HEK293 (cell line): ENCODE measurements at regions not wholly inside any gene's neighbourhood (a gene's known extent, or its start where the extent isn't known, plus 50 kb on each side); places are given as distances from the start of the nearest gene placed in this dataset.

Experiments used
- CTCF ChIA-PET: fragments of 350-600 bp; formaldehyde crosslinking; extraction: SDS; loops from one replicate; lab custom pipeline; 2021; ENCODE audit warnings: antibody characterized with exemption; lab: Yijun Ruan, JAX
- POLR2A ChIA-PET: fragments of 300-600 bp; formaldehyde crosslinking; extraction: SDS; loops from one replicate; lab custom pipeline; 2020; ENCODE audit warnings: antibody characterized with exemption, inconsistent platforms; lab: Yijun Ruan, JAX
- H3K27ac ChIP-seq: fragments of 200-500 bp; sonication (Bioruptor generic); 2 replicates; pipeline ENCODE4 v1.5.1; 2014; ENCODE audit warnings: low read depth, low read length, control low read depth, inconsistent platforms; ENCODE audit errors: extremely low read depth
- H3K36me3 ChIP-seq, 2 experiments: fragments of 200-500 bp in 1 of 2; sonication (Bioruptor generic) in 1 of 2; 1 replicate in 1 of 2; 2 replicates in 1 of 2; pipeline ENCODE4 v1.5.1; 2014 to 2017; ENCODE audit warnings: inconsistent platforms in 2 of 2, low read length in 2 of 2; ENCODE audit not compliant: control insufficient read depth in 2 of 2, insufficient read depth in 1 of 2
- H3K4me1 ChIP-seq: fragments of 200-500 bp; sonication (Bioruptor generic); 2 replicates; pipeline ENCODE4 v1.5.1; 2014; ENCODE audit warnings: mild to moderate bottlenecking, low read length, inconsistent platforms; ENCODE audit not compliant: control insufficient read depth, insufficient read depth
- H3K4me3 ChIP-seq: 2 replicates; pipeline ENCODE4 v1.5.1; 2011; ENCODE audit warnings: low read depth, mild to moderate bottlenecking, control low read depth, low read length, moderate library complexity
- H3K9me3 ChIP-seq: fragments of 200-500 bp; sonication (Bioruptor generic); 2 replicates; pipeline ENCODE4 v1.5.1; 2014; ENCODE audit warnings: low read depth, low read length, inconsistent platforms; ENCODE audit not compliant: control insufficient read depth, insufficient read depth
- AEBP2 ChIP-seq: fragments of 450-650 bp; formaldehyde crosslinking; IDR thresholded peaks from 2 replicates; pipeline ENCODE4 v1.5.1; 2016; ENCODE audit warnings: missing biosample characterization, missing genetic modification characterization, borderline replicate concordance
- BCL6B ChIP-seq: fragments of 450-650 bp; formaldehyde crosslinking; IDR thresholded peaks from 2 replicates; pipeline ENCODE4 v1.5.1; 2017; ENCODE audit warnings: missing biosample characterization, missing genetic modification characterization
- ELK4 ChIP-seq: IDR thresholded peaks from 2 replicates; pipeline ENCODE4 v1.6.1; 2011; ENCODE audit warnings: mild to moderate bottlenecking, low read depth, low read length, borderline replicate concordance
- PATZ1 ChIP-seq: fragments of 450-650 bp; formaldehyde crosslinking; IDR thresholded peaks from 2 replicates; pipeline ENCODE4 v1.5.1; 2016; ENCODE audit warnings: missing biosample characterization, missing genetic modification characterization
- SCRT1 ChIP-seq: fragments of 450-650 bp; formaldehyde crosslinking; IDR thresholded peaks from 2 replicates; pipeline ENCODE4 v1.5.1; 2016; ENCODE audit warnings: missing biosample characterization, missing genetic modification characterization, borderline replicate concordance
- SETDB1 ChIP-seq: IDR thresholded peaks from one replicate; pipeline ENCODE4 v1.6.1; 2017; ENCODE audit warnings: mild to moderate bottlenecking, low read length, moderate library complexity, mixed read lengths; ENCODE audit not compliant: insufficient read length
- SP7 ChIP-seq: fragments of 450-650 bp; formaldehyde crosslinking; IDR thresholded peaks from 2 replicates; pipeline ENCODE4 v1.5.1; 2016; ENCODE audit warnings: missing biosample characterization, missing genetic modification characterization
- ZNF146 ChIP-seq: fragments of 450-650 bp; formaldehyde crosslinking; IDR thresholded peaks from 2 replicates; pipeline ENCODE4 v1.5.1; 2016; ENCODE audit warnings: missing biosample characterization, missing genetic modification characterization
- ZNF292 ChIP-seq: fragments of 450-650 bp; formaldehyde crosslinking; IDR thresholded peaks from 2 replicates; pipeline ENCODE4 v1.5.1; 2016; ENCODE audit warnings: low read depth, missing biosample characterization, missing genetic modification characterization, borderline replicate concordance
- ZNF654 ChIP-seq: fragments of 450-650 bp; formaldehyde crosslinking; IDR thresholded peaks from 2 replicates; pipeline ENCODE4 v1.5.1; 2016; ENCODE audit warnings: low read depth, missing biosample characterization, missing genetic modification characterization
- ZSCAN16 ChIP-seq: fragments of 450-650 bp; formaldehyde crosslinking; IDR thresholded peaks from 2 replicates; pipeline ENCODE4 v1.5.1; 2016; ENCODE audit warnings: missing biosample characterization, missing genetic modification characterization

GRCh38 chr14:56482310-56482911 is 97.2 kb upstream of the TMEM260 start:
- Histone ChIP-seq H3K27ac (no peak overlapping the region), H3K4me3 (no peak overlapping the region), H3K9me3 (no peaks in the 10 kb centered on the region), H3K36me3 (no peaks in the 10 kb centered on the region), H3K4me1 (no peaks in the 10 kb centered on the region)
- no peak for TF ChIP-seq ZSCAN16 (tag by site-specific recombination)
- peak; percentile 32 for TF ChIP-seq ZNF654 (tag by site-specific recombination)
- no peak for TF ChIP-seq SCRT1 (tag by site-specific recombination)
- TF ChIP-seq ELK4: no peak
- no peak for TF ChIP-seq SP7
- no peak for TF ChIP-seq PATZ1 (tag by site-specific recombination)
- TF ChIP-seq SETDB1: no peak
- CTCF ChIA-PET: interaction anchor here (0.5 to 1.5 kb wide), 16 partner anchors 9 to 1279 kb away, joined by 3 to 7 read pairs (median 4); no protein-coding TSS in a partner anchor
- POLR2A ChIA-PET: interaction anchor here (0.6 kb wide), 1 partner anchor 179 kb away, joined by 5 read pairs; no protein-coding TSS in a partner anchor

GRCh38 chr14:56487090-56487667 is 92.4 kb upstream of the TMEM260 start:
- H3K4me3 ChIP-seq: no peak overlapping the region
- no peaks in the 10 kb centered on the region for H3K9me3 ChIP-seq
- no peak for TF ChIP-seq ZNF146 (tag by site-specific recombination)
- TF ChIP-seq ZNF654 (tag by site-specific recombination): peak; percentile 46
- TF ChIP-seq BCL6B (tag by site-specific recombination): peak; percentile 40; the same call in 1 of the 2 replicates
- no peak for TF ChIP-seq AEBP2
- H3K4me1 ChIP-seq: no peaks in the 10 kb centered on the region
- no peaks in the 10 kb centered on the region for H3K36me3 ChIP-seq
- H3K27ac ChIP-seq: no peak overlapping the region
- POLR2A ChIA-PET: no interaction called here
- CTCF ChIA-PET: interaction anchor here (0.5 to 2.8 kb wide), 15 partner anchors 10 to 1914 kb away, joined by 3 to 15 read pairs (median 3); no protein-coding TSS in a partner anchor

GRCh38 chr14:56487761-56488160 is 91.8 kb upstream of the TMEM260 start:
- Histone ChIP-seq H3K27ac (no peak overlapping the region), H3K4me1 (no peaks in the 10 kb centered on the region), H3K9me3 (no peaks in the 10 kb centered on the region), H3K36me3 (no peaks in the 10 kb centered on the region), H3K4me3 (no peak overlapping the region)
- CTCF ChIA-PET: interaction anchor here (0.6 to 2.8 kb wide), 5 partner anchors 11 to 1128 kb away, joined by 3 to 15 read pairs (median 4); no protein-coding TSS in a partner anchor
- TF ChIP-seq SP7 (0 out of 2 replicates have a peak, but pooled peaks have one; percentile 22), ZNF292 (tag by site-specific recombination) (no peak)
- POLR2A ChIA-PET: no interaction called here
